GM23248 (cell line): ENCODE measurements at regions not wholly inside any gene's neighbourhood (a gene's known extent, or its start where the extent isn't known, plus 50 kb on each side); places are given as distances from the start of the nearest gene placed in this dataset.

Experiments
- EZH2 ChIP-seq: fragments of 200-600 bp; sonication (generic); IDR thresholded peaks from 2 replicates; pipeline ENCODE4 v1.6.1; 2018; ENCODE audit warnings: antibody characterized with exemption, mild to moderate bottlenecking; ENCODE audit not compliant: insufficient read depth, poor library complexity, severe bottlenecking
- EZH2phosphoT487 ChIP-seq: fragments of 200-600 bp; sonication (generic); IDR thresholded peaks from 2 replicates; pipeline ENCODE4 v1.6.1; 2018; ENCODE audit warnings: antibody characterized with exemption, moderate library complexity, mild to moderate bottlenecking, low read depth; ENCODE audit not compliant: insufficient read depth

DNA sequence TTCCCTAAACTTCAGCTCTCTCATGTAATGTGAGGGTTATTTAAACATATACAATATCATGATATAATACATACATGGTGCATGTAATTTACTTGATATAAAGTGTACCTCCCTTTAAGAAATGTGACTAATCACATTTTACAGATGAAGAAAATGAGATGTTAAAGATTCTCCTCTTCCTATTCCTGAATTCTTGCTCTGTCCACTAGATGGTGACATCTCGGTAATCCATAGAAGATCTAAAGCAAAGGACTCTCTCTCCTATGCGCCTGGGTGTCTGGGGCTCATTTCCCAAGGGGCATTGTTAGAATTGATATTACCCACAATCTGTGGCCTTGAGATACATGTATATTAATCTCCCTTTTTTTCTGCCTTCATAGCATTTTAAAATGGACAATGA is 804.9 kb downstream of the RAB28 start:
- TF ChIP-seq EZH2phosphoT487 (no peak), EZH2 (no peak)
